ENCODE measurements at regions not wholly inside any gene's neighbourhood (a gene's known extent, or its start where the extent isn't known, plus 50 kb on each side); places are given as distances from the start of the nearest gene placed in this dataset.

GRCh38 chr3:177665122-177665808, 468.0 kb upstream of the TBL1XR1 start:
- intact Hi-C loops (cut with micrococcal nuclease) = no loop called here

More at GRCh38 chr3:177665122-177665808, 468.0 kb upstream of the TBL1XR1 start:
- no peaks in the 10 kb centered on the region for H3K27me3 Mint-ChIP-seq
- DNase-seq = no peak
- Histone ChIP-seq H2AFZ (ENCODE audit: insufficient read depth, low read depth, low read length, poor library complexity, severe bottlenecking) (no peak overlapping the region), H3K79me2 (ENCODE audit: control insufficient read depth, insufficient read depth, low read length) (no peaks in the 10 kb centered on the region), H3K9me3 (ENCODE audit: control extremely low read depth in 1 of 3, control insufficient read depth in 2 of 3, insufficient read depth in 1 of 3, low read length in 2 of 3) (peaks cover 0 to 3% (median 0%) of the 10 kb centered on the region in 3 donors), H3K27ac (ENCODE audit: low read length in 2 of 2) (no peak overlapping the region), H3K36me3 (replicated peaks in 1 of 2; ENCODE audit: control extremely low read depth in 1 of 2, control insufficient read depth in 1 of 2, extremely low read depth in 1 of 2, insufficient read depth in 2 of 2, low read length in 1 of 2) (no peaks in the 10 kb centered on the region), H3K9ac (ENCODE audit: low read length) (no peak overlapping the region), H3K4me2 (replicated peaks; ENCODE audit: low read depth, low read length, poor library complexity, severe bottlenecking) (no peak overlapping the region), H3K4me1 (ENCODE audit: control insufficient read depth in 2 of 2, insufficient read depth in 2 of 2, low read length in 2 of 2) (no peaks in the 10 kb centered on the region), H3K4me3 (ENCODE audit: control extremely low read depth in 1 of 5, extremely low read depth in 1 of 5, insufficient read depth in 1 of 5, low read depth in 2 of 5, low read length in 4 of 5) (no peak overlapping the region), H4K20me1 (ENCODE audit: control insufficient read depth, insufficient read depth, low read length, poor library complexity, severe bottlenecking) (no peaks in the 10 kb centered on the region), H3K27me3 (replicated peaks in 1 of 4; ENCODE audit: control extremely low read depth in 1 of 4, control insufficient read depth in 3 of 4, insufficient read depth in 4 of 4, low read length in 3 of 4) (no peaks in the 10 kb centered on the region)
- CTCF ChIA-PET = interaction anchor here (1.5 to 2.3 kb wide), 3 partner anchors 305 to 793 kb away, joined by 4 to 11 read pairs (median 8); no protein-coding TSS in a partner anchor
- no peak overlapping the region for H3K27ac Mint-ChIP-seq
- H3K9me3 Mint-ChIP-seq (ENCODE audit: insufficient read depth) = no peaks in the 10 kb centered on the region
- ATAC-seq (ENCODE audit: low read depth) = no peak
- POLR2A ChIA-PET = no interaction called here
- no peak for TF ChIP-seq EZH2 (IDR thresholded peaks at IDR 0.05; ENCODE audit: borderline replicate concordance, insufficient read depth, low read depth, low read length, poor library complexity, severe bottlenecking)
- no peak for TF ChIP-seq CTCF (IDR thresholded peaks at IDR 0.05)
- no peak overlapping the region for H3K4me3 Mint-ChIP-seq
- H3K4me1 Mint-ChIP-seq = no peaks in the 10 kb centered on the region
- WGBS (ENCODE audit: insufficient coverage) = 99% methylated on average over 4 of the region's 9 CpGs
